ENCODE measurements at regions not wholly inside any gene's neighbourhood (a gene's known extent, or its start where the extent isn't known, plus 50 kb on each side); places are given as distances from the start of the nearest gene placed in this dataset.

- TF ChIP-seq CTCF (IDR thresholded peaks at IDR 0.05; ENCODE audit: insufficient read depth, missing control alignments): no peak
- DNase-seq (ENCODE audit: insufficient read length, low spot score): no peak
- no peak for FAIRE-seq
Measured at GRCh38 chr4:177093964-177094363, 215.7 kb upstream of the NEIL3 start.

GRCh38 chr4:177097291-177097690 is 212.4 kb upstream of the NEIL3 start:
- no peak for TF ChIP-seq CTCF (IDR thresholded peaks at IDR 0.05; ENCODE audit: insufficient read depth, missing control alignments)
- no peak for FAIRE-seq
- DNase-seq (ENCODE audit: insufficient read length, low spot score): no peak

GRCh38 chr4:177099211-177099610 is 210.5 kb upstream of the NEIL3 start:
- FAIRE-seq (no peak), DNase-seq (ENCODE audit: insufficient read length, low spot score) (no peak)
- no peak for TF ChIP-seq CTCF (IDR thresholded peaks at IDR 0.05; ENCODE audit: insufficient read depth, missing control alignments)

- FAIRE-seq (no peak), DNase-seq (ENCODE audit: insufficient read length, low spot score) (no peak)
- TF ChIP-seq CTCF (IDR thresholded peaks at IDR 0.05; ENCODE audit: insufficient read depth, missing control alignments): no peak
Measured at GRCh38 chr4:177100307-177100706, 209.4 kb upstream of the NEIL3 start.

- no peak for TF ChIP-seq CTCF (IDR thresholded peaks at IDR 0.05; ENCODE audit: insufficient read depth, missing control alignments)
- FAIRE-seq (no peak), DNase-seq (ENCODE audit: insufficient read length, low spot score) (no peak)
Measured at GRCh38 chr4:177103619-177104018, 206.1 kb upstream of the NEIL3 start.

GRCh38 chr4:177105536-177105935 is 204.1 kb upstream of the NEIL3 start:
- no peak for FAIRE-seq
- no peak for DNase-seq (ENCODE audit: insufficient read length, low spot score)
- TF ChIP-seq CTCF (IDR thresholded peaks at IDR 0.05; ENCODE audit: insufficient read depth, missing control alignments): no peak

GRCh38 chr4:177107288-177107921 is 202.3 kb upstream of the NEIL3 start:
- no peak for TF ChIP-seq CTCF (IDR thresholded peaks at IDR 0.05; ENCODE audit: insufficient read depth, missing control alignments)
- FAIRE-seq (no peak), DNase-seq (ENCODE audit: insufficient read length, low spot score) (no peak)
